ENCODE measurements at regions not wholly inside any gene's neighbourhood (a gene's known extent, or its start where the extent isn't known, plus 50 kb on each side); places are given as distances from the start of the nearest gene placed in this dataset.

DNA sequence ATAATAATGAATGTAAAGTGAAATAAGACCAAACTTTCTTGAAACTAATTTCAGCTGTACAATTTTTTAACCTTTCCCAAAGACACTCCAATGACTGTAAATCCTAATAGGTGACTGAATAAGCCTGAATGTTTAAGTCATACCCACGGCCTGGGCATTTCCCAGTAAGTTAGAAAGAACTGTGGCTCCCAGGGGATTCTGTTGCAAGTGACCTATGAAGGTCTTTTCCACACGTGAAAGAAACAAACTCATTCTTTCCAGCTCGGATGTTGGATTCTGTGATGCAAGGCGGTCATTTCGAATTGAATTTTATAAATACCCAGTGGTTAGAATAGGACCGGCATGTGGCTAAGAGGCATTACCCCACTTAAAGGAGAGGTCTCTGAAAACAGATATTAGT, 1134.4 kb downstream of the GALC start:
- DNase-seq = no peak

GRCh38 chr14:86858031-86858430, 1135.0 kb downstream of the GALC start:
- no peak for DNase-seq

- DNase-seq = no peak
Observed at GRCh38 chr14:86852530-86852929, 1140.5 kb downstream of the GALC start.

DNA sequence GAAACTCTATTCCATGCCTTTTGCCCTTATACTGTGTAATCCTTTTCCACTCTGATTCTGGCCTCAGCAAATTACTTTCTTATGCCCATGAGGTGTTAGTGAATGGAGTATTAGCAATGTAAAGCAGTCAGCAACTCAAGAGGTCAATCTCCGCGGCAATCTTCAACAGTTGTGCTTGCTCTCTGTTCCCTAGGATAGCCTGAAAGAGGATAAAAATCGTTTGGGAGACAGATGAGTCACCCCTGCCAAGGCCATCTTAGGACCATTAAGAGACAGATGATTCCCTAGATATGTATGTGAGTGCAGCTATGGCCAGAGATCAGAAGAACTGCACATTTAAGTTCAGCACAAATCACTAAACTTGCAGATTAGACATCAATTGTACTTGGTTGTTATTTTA, 1145.8 kb downstream of the GALC start:
- DNase-seq = no peak

GRCh38 chr14:86838363-86838762, 1154.6 kb downstream of the GALC start:
- DNase-seq = no peak

- DNase-seq = no peak
Observed at GRCh38 chr14:86826661-86827060, 1166.3 kb downstream of the GALC start.

DNA sequence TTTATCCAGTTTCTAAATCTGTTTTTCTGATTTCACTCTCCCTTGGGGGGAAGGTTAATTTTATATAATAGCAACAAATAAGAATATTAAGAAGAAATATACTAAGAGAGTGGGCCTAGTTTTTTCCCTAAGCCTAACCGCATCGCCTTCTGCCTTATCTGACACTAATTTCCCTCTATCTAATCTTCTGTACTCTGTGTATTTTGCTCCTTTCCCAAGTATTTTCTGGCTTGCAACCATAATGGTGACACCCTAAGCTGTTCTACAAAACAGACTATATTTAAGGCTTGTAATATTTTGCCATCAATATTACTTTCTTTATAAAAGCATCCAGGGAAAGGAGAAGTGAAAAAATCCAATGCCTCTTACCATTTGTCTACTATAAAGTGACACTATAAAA, 1168.8 kb downstream of the GALC start:
- no peak for DNase-seq

DNA sequence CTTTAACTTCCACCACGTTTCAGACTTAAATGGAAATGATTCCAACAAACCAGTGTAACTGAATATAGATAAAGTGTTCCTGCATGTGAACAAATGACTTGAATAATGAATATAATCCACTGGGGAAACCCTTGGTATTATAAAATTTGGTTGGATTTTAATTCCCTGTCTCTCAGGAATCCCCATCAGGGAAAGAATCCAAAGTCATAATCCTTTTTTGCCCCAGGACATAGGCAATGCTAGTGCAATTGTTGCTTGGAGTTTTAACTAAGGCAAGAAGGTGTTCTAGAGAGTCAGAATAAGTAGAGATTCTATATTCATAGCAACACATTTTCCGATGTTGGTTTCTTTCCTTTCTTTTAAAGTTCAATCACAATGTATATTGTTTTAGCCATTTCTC, 1169.4 kb downstream of the GALC start:
- DNase-seq = no peak

- no peak for DNase-seq
Observed at GRCh38 chr14:86815341-86815740, 1177.6 kb downstream of the GALC start.

GRCh38 chr14:86802726-86803125, 1190.3 kb downstream of the GALC start:
- DNase-seq = no peak

GRCh38 chr14:86799244-86799647, 1193.7 kb downstream of the GALC start:
- peak; percentile 31 for DNase-seq

DNA sequence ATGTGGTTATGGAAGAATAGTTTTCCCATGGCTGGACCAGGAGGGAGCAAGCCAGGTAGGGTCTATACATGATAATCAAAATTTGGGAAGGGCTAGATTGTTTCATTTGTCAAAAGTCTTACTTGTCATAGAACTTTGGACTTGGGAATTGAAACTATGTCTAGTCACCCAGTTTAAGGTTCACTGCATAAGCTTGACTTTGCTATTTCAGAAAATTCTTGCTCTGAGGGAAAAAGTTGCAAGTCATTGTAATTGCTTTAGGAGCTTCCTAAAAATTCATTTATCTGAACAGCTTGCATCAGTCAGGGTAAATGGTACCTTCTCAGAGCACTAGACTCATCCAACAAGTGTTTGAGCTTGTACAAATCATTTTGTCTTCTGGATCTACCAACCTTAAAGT, 1194.7 kb downstream of the GALC start:
- no peak for DNase-seq

DNA sequence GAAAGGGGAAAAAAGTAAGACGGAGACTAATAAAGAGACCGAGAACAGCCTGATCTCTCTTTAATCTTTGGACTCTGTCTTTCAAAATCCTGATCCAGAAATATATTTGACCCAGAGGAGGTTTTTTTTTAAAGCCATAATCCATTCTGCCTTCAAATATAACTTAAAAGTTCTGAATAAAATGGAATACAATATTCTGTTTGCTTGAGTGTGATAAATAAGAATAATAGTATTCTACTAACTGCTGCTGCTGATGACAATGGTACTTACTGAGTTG, 1196.0 kb downstream of the GALC start:
- no peak for DNase-seq

DNA sequence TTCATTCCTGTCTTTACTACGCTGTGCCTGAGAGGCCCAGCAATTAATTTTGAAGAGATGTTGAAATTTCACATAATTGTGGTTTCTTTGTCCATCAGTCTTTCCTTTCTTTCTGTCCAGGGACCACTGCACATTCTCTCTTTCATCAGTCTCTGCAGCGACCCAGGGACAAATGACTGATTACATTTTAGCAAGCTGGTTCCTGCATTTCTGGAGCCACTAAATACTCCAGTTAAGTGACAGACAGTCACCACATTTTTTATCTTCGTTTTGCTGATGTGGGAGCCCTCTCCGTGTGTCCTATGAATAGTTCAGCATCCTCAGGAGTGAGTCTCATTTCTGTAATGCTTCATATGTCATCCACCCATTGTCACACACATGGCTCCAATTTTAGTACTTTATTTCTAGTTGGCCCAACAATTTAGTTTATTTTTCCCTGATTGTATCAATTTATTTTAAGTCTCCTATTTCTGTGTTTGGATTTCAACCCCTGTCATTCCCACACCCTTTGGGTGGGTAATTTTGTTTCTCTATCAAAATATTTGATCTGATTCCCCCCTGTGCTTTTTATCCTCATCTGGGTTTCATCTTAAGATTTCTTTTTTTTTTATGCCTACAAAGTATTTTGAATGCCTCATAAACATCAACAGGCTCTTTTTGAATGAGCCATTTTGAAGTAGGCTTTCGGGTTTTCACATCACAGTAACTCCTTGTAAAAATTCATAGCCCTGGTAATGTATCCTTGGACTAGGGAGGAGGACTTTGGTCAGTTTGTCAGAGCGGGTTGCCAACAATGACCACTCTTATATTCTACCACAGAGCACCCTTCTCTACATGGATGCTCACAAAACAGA, 1196.5 kb downstream of the GALC start:
- no peak for DNase-seq

DNA sequence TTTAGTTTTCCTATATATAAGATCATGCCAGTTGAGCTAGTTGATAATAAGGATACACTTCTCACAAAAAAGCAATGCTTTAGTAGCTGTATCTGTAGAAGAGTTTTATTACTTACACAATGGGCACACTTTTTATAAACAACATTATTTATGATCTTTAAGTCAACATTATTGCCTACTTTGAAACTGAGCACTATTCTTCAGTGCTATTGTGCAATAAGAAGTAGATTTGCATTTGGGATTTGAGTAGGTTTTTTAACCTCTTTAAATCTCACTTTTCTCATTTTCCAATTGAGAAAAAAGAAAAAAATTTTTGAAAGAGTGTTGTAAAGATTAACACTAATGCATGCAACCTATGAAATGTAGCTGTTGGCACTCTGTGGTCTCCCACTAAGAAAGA, 1198.3 kb downstream of the GALC start:
- DNase-seq = no peak

- no peak for DNase-seq
Observed at GRCh38 chr14:86790408-86791364, 1202.3 kb downstream of the GALC start.

DNA sequence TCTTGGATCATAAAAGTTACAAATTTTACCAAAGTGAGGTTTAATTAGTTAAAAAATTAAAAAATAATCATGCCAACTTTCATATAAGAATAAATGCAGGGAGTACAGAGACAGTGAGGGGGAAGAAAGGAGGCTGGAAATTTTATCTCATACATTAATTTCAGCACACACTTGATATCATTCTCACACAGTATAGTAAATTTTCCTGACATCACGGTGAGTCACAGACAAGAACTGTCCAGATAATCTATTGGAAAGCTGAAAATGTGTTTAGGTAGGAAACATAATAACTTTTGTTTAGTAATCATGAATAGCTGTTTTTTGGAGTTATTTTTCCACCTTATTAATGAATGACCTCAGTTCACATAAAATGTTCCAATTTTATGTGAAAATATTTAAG, 1204.8 kb downstream of the GALC start:
- DNase-seq = no peak

DNA sequence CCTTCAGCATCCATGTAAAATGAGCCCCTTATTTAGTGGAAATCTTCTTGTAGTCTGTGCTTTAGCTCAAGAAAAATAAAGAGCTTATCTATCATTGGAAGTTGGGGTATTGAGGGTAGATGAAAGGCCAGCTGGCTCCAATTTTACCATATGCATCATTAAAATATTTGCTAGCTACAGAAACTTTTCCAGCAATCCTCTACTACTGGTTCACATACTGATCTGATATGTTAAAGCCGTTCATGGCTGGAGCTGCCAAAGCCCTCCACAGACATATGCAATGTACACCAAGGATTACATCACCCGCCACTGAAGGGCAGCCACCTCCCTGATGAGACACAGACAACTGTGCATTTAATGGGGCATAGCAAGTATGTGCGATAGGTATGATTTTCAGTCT, 1205.3 kb downstream of the GALC start:
- DNase-seq = peak; percentile 71

- no peak for DNase-seq
Observed at GRCh38 chr14:86782092-86782580, 1210.8 kb downstream of the GALC start.

DNA sequence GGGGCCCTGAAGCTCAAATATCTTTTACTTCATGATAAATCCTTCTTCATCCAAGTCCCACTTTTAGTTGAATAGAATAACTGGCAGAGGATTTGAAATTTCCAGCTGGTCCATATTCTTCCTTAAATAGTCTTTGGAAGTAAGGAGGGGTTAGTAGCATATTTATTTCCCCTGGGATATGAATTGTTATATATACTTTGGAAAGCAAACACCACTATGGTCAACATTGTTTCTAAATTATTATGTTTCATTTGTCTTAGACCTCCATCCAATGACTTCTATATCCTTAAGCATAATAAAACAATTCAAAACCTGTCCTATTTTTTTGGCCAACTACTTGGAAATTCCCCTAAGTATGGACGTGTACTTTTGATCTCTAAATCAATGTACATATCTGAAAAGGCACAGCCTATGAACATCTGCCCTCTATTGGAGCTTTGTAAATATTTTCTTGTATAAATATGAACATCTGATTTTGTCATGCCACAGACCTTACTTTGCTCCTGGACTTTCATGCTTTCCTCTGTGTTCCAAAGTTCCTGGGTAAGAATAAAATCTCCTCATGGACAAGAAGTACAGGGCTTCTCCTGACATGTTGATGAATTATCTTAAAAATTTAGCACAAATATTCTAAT, 1212.0 kb downstream of the GALC start:
- no peak for DNase-seq

DNA sequence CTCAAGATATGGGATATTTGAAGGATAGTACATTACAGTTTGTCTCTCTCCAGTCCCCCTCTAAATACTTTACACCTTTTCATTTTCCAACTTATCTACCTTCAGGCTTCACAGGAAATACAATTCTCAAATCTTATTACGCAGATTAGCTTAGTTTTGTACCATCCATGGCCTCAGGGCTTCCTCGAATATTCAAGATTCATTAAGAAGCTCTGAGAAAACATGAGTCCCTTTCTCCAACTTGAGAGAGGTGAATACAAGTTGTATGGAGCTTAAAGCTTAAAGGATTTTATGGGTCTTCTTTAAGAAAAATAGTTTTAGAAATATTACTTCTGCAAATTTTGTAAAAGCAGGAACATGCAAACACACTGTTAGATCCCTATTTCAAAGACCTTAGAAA, 1212.5 kb downstream of the GALC start:
- no peak for DNase-seq

- no peak for DNase-seq
Observed at GRCh38 chr14:86779416-86779815, 1213.6 kb downstream of the GALC start.

DNA sequence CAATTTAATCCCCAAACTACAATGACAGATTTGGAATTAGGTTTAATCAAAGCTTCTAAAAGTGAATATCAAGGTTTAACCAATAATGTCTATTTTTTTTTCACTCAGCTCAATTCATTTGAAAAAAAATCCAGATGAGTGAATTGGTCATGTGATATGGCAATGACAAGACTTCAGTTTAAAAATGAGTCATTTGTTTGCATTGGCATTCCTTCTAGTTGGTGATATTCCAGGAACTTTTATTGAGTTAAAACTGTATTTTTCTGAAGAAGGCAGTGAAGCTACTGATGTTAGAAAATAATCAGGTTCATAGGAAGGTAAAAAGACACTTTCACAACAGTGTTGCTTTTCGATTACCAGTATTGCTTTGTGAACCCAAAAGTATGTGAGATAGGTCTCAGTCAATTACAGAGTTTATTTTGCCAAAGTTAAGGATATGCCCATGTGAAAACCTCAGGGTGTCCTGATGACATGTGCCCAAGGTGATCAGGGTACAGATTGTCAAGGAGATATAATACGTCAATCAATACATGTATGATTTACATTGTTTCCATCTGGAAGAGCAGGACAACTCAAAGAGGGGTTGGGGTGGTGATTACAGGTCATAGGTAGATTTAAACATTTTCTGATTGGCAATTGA, 1214.9 kb downstream of the GALC start:
- no peak for DNase-seq

All from NCI-H345 (cell line).